ENCODE measurements at regions not wholly inside any gene's neighbourhood (a gene's known extent, or its start where the extent isn't known, plus 50 kb on each side); places are given as distances from the start of the nearest gene placed in this dataset.

DNA sequence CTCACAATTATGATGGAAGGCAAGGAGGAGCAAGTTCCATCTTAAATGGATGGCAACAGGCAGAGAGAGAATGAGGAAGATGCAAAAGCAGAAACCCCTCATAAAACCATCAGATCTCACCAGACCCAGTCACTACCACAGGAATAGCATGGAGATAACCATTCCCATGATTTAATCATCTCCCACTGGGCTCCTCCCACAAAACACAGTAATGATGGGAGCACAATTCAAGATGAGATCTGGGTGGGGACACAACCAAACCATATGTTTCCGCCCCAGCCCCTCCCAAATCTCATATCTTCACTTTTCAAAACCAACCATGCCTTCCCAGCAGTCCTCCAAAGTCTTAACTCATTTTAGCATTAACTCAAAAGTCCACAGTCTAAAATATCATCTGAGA lies 304.0 kb downstream of the TUSC1 start:
- H3K27me3 ChIP-seq (ENCODE audit: control insufficient read depth, extremely low read depth, insufficient read depth, low read length), result no peaks in the 10 kb centered on the region
- H3K4me3 ChIP-seq (ENCODE audit: control insufficient read depth in 2 of 3, extremely low read depth in 1 of 3, insufficient read depth in 2 of 3, low read depth in 1 of 3, low read length in 3 of 3), result no peak overlapping the region
- H3K27ac ChIP-seq (ENCODE audit: control insufficient read depth, insufficient read depth, low read length), result no peak overlapping the region
- H3K36me3 ChIP-seq (ENCODE audit: control insufficient read depth in 2 of 2, extremely low read depth in 1 of 2, insufficient read depth in 2 of 2, low read length in 2 of 2), result no peaks in the 10 kb centered on the region
- H3K4me2 ChIP-seq (ENCODE audit: control insufficient read depth, extremely low read depth, insufficient read depth, low read depth, low read length), result no peak overlapping the region
- no peak for TF ChIP-seq EZH2 (IDR thresholded peaks at IDR 0.05; ENCODE audit: low read length)
- TF ChIP-seq, protein P1, sequence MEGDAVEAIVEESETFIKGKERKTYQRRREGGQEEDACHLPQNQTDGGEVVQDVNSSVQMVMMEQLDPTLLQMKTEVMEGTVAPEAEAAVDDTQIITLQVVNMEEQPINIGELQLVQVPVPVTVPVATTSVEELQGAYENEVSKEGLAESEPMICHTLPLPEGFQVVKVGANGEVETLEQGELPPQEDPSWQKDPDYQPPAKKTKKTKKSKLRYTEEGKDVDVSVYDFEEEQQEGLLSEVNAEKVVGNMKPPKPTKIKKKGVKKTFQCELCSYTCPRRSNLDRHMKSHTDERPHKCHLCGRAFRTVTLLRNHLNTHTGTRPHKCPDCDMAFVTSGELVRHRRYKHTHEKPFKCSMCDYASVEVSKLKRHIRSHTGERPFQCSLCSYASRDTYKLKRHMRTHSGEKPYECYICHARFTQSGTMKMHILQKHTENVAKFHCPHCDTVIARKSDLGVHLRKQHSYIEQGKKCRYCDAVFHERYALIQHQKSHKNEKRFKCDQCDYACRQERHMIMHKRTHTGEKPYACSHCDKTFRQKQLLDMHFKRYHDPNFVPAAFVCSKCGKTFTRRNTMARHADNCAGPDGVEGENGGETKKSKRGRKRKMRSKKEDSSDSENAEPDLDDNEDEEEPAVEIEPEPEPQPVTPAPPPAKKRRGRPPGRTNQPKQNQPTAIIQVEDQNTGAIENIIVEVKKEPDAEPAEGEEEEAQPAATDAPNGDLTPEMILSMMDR (optimal IDR thresholded peaks at IDR 0.05 in 1 of 3, IDR thresholded peaks at IDR 0.05 in 1 of 3, conservative IDR thresholded peaks at IDR 0.05 in 1 of 3; ENCODE audit: extremely low read depth in 1 of 3, insufficient read depth in 2 of 3, low read length in 3 of 3), result no peak
- no peak for DNase-seq (ENCODE audit: low read depth, low spot score)
- H3K9me1 ChIP-seq (ENCODE audit: control insufficient read depth, extremely low read depth, insufficient read depth, low read length), result no peaks in the 10 kb centered on the region
- no peaks in the 10 kb centered on the region for H3K9me3 ChIP-seq (ENCODE audit: control insufficient read depth, low read depth, low read length)
- dilution Hi-C loops (cut with MboI; ENCODE audit: extremely low pct_ligation_motif_present, low sequenced_read_pairs), result no loop called here
- H3K9ac ChIP-seq (ENCODE audit: control insufficient read depth, extremely low read depth, insufficient read depth, low read length), result no peak overlapping the region
- H3K79me2 ChIP-seq (ENCODE audit: control insufficient read depth, insufficient read depth, low read length), result no peaks in the 10 kb centered on the region
- no peaks in the 10 kb centered on the region for H3K4me1 ChIP-seq (ENCODE audit: control insufficient read depth, extremely low read depth, insufficient read depth, low read length)
- FAIRE-seq, result no peak
- no peaks in the 10 kb centered on the region for H4K20me1 ChIP-seq (ENCODE audit: control insufficient read depth, extremely low read depth, insufficient read depth, low read length)
- H2AFZ ChIP-seq (ENCODE audit: control insufficient read depth, low read length), result no peak overlapping the region

DNA sequence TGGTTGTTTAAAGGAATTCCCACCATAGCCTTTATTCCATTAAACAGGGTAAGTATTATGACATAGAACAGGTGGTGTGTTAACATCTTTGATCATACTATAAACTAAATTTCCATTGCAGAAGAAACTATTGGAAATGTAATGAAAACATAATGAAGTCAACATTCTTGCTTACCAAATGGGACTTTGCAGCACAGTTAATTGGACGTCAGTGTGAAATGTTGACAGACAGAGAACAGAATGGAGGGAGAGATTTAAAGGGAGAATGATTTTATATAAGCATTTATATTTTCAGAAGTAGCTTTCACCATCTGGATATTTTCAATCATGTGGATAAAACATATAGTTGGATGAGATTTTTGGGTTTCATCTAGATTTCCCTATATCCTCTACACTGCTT lies 311.3 kb downstream of the TUSC1 start:
- no peak overlapping the region for H3K27ac ChIP-seq (ENCODE audit: control insufficient read depth, insufficient read depth, low read length)
- dilution Hi-C loops (cut with MboI; ENCODE audit: extremely low pct_ligation_motif_present, low sequenced_read_pairs), result no loop called here
- no peak overlapping the region for H3K4me2 ChIP-seq (ENCODE audit: control insufficient read depth, extremely low read depth, insufficient read depth, low read depth, low read length)
- H3K9me3 ChIP-seq (ENCODE audit: control insufficient read depth, low read depth, low read length), result no peaks in the 10 kb centered on the region
- TF ChIP-seq, protein P1 (optimal IDR thresholded peaks at IDR 0.05 in 1 of 3, IDR thresholded peaks at IDR 0.05 in 1 of 3, conservative IDR thresholded peaks at IDR 0.05 in 1 of 3; ENCODE audit: extremely low read depth in 1 of 3, insufficient read depth in 2 of 3, low read length in 3 of 3), result no peak
- H3K27me3 ChIP-seq (ENCODE audit: control insufficient read depth, extremely low read depth, insufficient read depth, low read length), result no peaks in the 10 kb centered on the region
- H3K9me1 ChIP-seq (ENCODE audit: control insufficient read depth, extremely low read depth, insufficient read depth, low read length), result no peaks in the 10 kb centered on the region
- H3K4me1 ChIP-seq (ENCODE audit: control insufficient read depth, extremely low read depth, insufficient read depth, low read length), result no peaks in the 10 kb centered on the region
- DNase-seq (ENCODE audit: low read depth, low spot score), result no peak
- H2AFZ ChIP-seq (ENCODE audit: control insufficient read depth, low read length), result no peak overlapping the region
- no peak overlapping the region for H3K9ac ChIP-seq (ENCODE audit: control insufficient read depth, extremely low read depth, insufficient read depth, low read length)
- FAIRE-seq, result no peak
- no peaks in the 10 kb centered on the region for H3K79me2 ChIP-seq (ENCODE audit: control insufficient read depth, insufficient read depth, low read length)
- no peaks in the 10 kb centered on the region for H3K36me3 ChIP-seq (ENCODE audit: control insufficient read depth in 2 of 2, extremely low read depth in 1 of 2, insufficient read depth in 2 of 2, low read length in 2 of 2)
- no peaks in the 10 kb centered on the region for H4K20me1 ChIP-seq (ENCODE audit: control insufficient read depth, extremely low read depth, insufficient read depth, low read length)
- no peak overlapping the region for H3K4me3 ChIP-seq (ENCODE audit: control insufficient read depth in 2 of 3, extremely low read depth in 1 of 3, insufficient read depth in 2 of 3, low read depth in 1 of 3, low read length in 3 of 3)
